OCI-LY3 (cell line): ENCODE measurements at regions not wholly inside any gene's neighbourhood (a gene's known extent, or its start where the extent isn't known, plus 50 kb on each side); places are given as distances from the start of the nearest gene placed in this dataset.

ENCODE experiments used
- H2AFZ ChIP-seq: fragments of 200-600, 300-600 bp; shearing (Covaris generic); 2 replicates; pipeline ENCODE4 v1.6.0; 2014; ENCODE audit warnings: antibody characterized with exemption, low read depth, low read length
- H3K27ac ChIP-seq: fragments of 200-600, 300-600 bp; sonication (generic); 2 replicates; pipeline ENCODE4 v1.5.1; 2014; ENCODE audit warnings: mild to moderate bottlenecking, low read length, moderate library complexity, mixed read lengths
- H3K27me3 ChIP-seq: fragments of 200-600, 300-600 bp; sonication (generic); 2 replicates; pipeline ENCODE4 v1.6.1; 2014; ENCODE audit warnings: low read depth, low read length, mixed read lengths
- H3K36me3 ChIP-seq: fragments of 200-600, 300-600 bp; sonication (generic); replicated peaks from 2 replicates; pipeline ENCODE3; 2014; ENCODE audit warnings: low read depth, low read length, mixed read lengths
- H3K4me1 ChIP-seq: fragments of 300-600, 200-600 bp; sonication (generic); 2 replicates; pipeline ENCODE4 v1.6.1; 2014; ENCODE audit warnings: low read length, mixed read lengths
- H3K4me2 ChIP-seq: fragments of 200-600, 300-600 bp; sonication (generic); 2 replicates; pipeline ENCODE4 v1.6.1; 2014; ENCODE audit warnings: low read length, mixed read lengths
- H3K4me3 ChIP-seq: fragments of 300-600, 200-600 bp; sonication (generic); 2 replicates; pipeline ENCODE4 v1.5.1; 2014; ENCODE audit warnings: antibody characterized with exemption, mild to moderate bottlenecking, low read length, moderate library complexity
- H3K79me2 ChIP-seq: fragments of 300-600, 200-600 bp; shearing (Covaris generic); 2 replicates; pipeline ENCODE4 v1.6.1; 2014; ENCODE audit warnings: mild to moderate bottlenecking, low read length, mixed read lengths
- H3K9ac ChIP-seq: fragments of 300-600, 200-600 bp; shearing (Covaris generic); 2 replicates; pipeline ENCODE4 v1.6.0; 2014; ENCODE audit warnings: mild to moderate bottlenecking, low read length, moderate library complexity
- H3K9me3 ChIP-seq: fragments of 200-600, 300-600 bp; shearing (Covaris generic); 2 replicates; pipeline ENCODE4 v1.6.1; 2014; ENCODE audit warnings: low read length, mixed read lengths; ENCODE audit not compliant: insufficient read depth
- H4K20me1 ChIP-seq: fragments of 200-600, 300-600 bp; sonication (generic); 2 replicates; pipeline ENCODE4 v1.6.1; 2016; ENCODE audit warnings: low read length, mixed read lengths; ENCODE audit not compliant: insufficient read depth
- EZH2phosphoT487 ChIP-seq: fragments of 200-600 bp; shearing (Covaris generic); IDR thresholded peaks from 2 replicates; pipeline ENCODE4 v1.6.1; 2018; ENCODE audit warnings: antibody characterized with exemption, mixed run types, low read depth
- TF ChIP-seq, protein P1 (sequence below): fragments of 200-600, 300-600 bp; sonication (generic); IDR thresholded peaks from 2 replicates; pipeline ENCODE4 v1.5.1; 2014; ENCODE audit warnings: antibody characterized with exemption, low read length, low read depth

DNA sequence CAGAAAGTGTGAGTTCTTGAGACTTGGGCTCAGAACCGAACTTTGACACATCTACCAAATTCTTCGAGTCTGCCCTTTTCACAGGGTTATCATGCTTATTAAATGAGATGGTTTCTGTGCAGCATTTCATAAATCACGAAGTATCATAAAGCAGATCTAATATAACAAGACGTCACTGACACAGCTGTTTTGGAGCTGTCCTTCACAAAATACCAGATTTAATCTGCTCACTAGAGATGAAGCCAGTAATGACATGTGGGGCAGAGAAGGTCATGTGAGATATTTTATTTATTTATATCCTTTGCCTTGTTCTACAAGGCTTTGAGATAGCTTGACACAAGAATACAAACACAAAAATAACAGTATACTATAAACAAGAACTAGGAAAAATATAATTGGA, 127.0 kb downstream of the RPAP3 start:
- Histone ChIP-seq H3K36me3 (no peaks in the 10 kb centered on the region), H2AFZ (no peak overlapping the region), H3K4me3 (no peak overlapping the region), H3K27ac (no peak overlapping the region), H4K20me1 (no peaks in the 10 kb centered on the region), H3K9me3 (no peaks in the 10 kb centered on the region), H3K4me1 (peaks cover 6% of the 10 kb centered on the region), H3K9ac (no peak overlapping the region), H3K4me2 (no peak overlapping the region), H3K27me3 (no peaks in the 10 kb centered on the region), H3K79me2 (no peaks in the 10 kb centered on the region)
- TF ChIP-seq, protein P1, sequence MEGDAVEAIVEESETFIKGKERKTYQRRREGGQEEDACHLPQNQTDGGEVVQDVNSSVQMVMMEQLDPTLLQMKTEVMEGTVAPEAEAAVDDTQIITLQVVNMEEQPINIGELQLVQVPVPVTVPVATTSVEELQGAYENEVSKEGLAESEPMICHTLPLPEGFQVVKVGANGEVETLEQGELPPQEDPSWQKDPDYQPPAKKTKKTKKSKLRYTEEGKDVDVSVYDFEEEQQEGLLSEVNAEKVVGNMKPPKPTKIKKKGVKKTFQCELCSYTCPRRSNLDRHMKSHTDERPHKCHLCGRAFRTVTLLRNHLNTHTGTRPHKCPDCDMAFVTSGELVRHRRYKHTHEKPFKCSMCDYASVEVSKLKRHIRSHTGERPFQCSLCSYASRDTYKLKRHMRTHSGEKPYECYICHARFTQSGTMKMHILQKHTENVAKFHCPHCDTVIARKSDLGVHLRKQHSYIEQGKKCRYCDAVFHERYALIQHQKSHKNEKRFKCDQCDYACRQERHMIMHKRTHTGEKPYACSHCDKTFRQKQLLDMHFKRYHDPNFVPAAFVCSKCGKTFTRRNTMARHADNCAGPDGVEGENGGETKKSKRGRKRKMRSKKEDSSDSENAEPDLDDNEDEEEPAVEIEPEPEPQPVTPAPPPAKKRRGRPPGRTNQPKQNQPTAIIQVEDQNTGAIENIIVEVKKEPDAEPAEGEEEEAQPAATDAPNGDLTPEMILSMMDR = no peak
- no peak for TF ChIP-seq EZH2phosphoT487

DNA sequence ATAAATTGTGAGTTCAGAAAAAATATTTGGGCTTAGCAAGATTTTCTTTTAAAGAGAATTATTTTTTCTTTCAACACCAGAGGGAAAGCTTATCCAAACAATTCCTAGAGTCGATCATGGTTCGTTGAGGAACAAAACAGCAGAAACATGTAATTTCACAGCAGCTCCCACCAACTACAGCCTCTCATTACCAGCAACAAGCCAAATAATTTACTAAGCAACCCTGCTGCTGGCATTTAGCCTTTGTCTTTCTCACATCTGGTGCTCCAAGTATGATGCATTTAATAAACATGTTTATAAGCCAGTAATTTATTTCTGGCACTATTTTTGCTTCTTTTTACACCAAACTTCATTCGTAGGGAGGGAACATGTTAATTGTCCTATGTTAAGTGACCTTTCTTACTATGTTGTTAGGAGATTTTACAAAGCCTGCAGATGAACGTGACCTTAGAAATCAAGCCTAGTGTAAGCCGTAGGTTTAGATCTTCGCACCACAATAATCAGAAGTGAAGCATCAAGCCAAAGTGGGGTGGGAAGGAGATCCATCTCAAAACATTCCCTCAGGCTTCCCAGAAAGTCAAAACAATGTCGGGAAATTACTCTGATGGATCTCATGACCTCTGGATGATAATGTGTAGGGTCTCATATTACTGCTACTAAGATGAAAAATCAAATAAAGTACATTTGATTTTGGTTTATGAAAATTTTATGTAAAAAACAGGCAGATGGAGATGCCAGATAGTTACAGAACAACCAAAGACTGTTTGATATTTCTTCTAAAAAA, 128.4 kb downstream of the RPAP3 start:
- H3K79me2 ChIP-seq = no peaks in the 10 kb centered on the region
- H3K27ac ChIP-seq = no peak overlapping the region
- no peak overlapping the region for H3K4me3 ChIP-seq
- no peak for TF ChIP-seq EZH2phosphoT487
- TF ChIP-seq, protein P1 = no peak
- H3K4me1 ChIP-seq = peaks cover 6% of the 10 kb centered on the region
- no peak overlapping the region for H3K4me2 ChIP-seq
- H3K36me3 ChIP-seq = no peaks in the 10 kb centered on the region
- no peak overlapping the region for H2AFZ ChIP-seq
- no peaks in the 10 kb centered on the region for H3K9me3 ChIP-seq
- no peaks in the 10 kb centered on the region for H4K20me1 ChIP-seq
- no peaks in the 10 kb centered on the region for H3K27me3 ChIP-seq
- no peak overlapping the region for H3K9ac ChIP-seq

DNA sequence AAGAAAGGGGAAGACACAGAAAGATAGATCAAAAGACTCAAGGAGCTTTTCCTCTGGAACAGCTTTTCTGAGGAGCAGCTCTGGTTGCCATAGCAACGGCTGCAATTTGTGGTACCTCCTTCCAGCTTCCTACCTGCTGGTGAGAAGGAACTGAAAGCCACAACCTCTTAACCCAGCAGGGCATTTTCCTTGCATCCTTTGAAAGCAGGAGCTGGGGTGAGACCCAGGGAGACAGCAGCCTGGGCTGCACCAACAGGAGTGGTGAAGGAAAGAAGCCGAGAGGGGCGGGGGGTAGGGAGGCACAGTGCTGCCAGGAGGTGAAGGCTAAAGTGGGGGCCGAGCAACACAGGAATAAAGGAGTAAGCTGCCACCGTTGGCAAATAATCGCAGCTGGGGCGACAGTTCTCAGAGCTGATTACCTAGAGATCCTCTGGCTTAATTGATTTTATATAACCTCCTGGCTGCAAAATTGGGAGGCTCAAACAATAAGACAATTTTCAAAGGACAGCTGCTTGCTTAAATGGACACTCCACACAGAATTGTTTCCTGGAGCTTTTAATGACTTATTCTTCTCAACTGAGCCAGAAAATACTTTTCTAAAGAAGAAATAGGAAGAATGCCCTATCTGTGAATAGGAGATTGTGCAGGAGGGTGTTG, 129.4 kb downstream of the RPAP3 start:
- H3K9me3 ChIP-seq = no peaks in the 10 kb centered on the region
- H3K4me3 ChIP-seq = no peak overlapping the region
- H3K36me3 ChIP-seq = no peaks in the 10 kb centered on the region
- H3K27me3 ChIP-seq = no peaks in the 10 kb centered on the region
- H2AFZ ChIP-seq = no peak overlapping the region
- no peak overlapping the region for H3K4me2 ChIP-seq
- peaks cover 6% of the 10 kb centered on the region for H3K4me1 ChIP-seq
- H3K27ac ChIP-seq = no peak overlapping the region
- no peaks in the 10 kb centered on the region for H4K20me1 ChIP-seq
- TF ChIP-seq, protein P1 = no peak
- TF ChIP-seq EZH2phosphoT487 = no peak
- no peaks in the 10 kb centered on the region for H3K79me2 ChIP-seq
- H3K9ac ChIP-seq = no peak overlapping the region

DNA sequence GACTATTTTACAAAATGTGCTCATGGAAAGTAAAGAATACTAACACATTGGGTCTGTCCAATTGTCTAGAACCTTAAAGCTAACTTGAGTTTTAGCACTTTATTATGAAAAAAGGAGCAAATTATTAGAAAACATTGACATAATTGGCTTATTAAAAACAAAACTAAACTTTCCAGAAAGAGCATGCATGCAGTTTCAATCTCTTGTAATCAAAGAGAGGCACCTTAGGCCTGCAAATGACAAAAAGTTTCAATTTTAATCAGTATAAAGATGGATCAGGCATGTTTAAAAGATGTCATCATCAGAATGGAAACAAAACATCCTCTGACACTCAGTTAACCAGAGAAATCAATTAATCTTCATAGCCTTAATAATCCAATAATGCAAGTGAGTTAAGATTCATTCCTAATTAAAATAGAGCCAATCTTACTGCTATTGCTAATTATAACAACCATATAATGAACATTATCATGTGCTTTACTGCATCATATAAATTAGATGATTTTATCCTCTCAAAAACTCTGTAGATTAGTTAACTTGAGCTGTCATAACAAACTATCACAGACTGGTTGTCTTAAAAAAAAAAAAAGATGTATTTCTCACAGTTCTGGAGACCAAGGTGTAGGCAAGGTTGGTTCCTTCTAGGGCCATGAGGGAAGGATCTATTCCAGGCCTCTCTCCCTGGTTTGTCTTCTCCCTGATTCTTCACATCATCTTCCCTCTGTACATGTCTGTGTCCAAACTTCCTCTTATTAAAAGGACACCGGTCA, 131.4 kb downstream of the RPAP3 start:
- H2AFZ ChIP-seq = no peak overlapping the region
- no peaks in the 10 kb centered on the region for H3K27me3 ChIP-seq
- no peaks in the 10 kb centered on the region for H3K79me2 ChIP-seq
- H3K4me2 ChIP-seq = no peak overlapping the region
- no peak overlapping the region for H3K4me3 ChIP-seq
- no peaks in the 10 kb centered on the region for H4K20me1 ChIP-seq
- no peaks in the 10 kb centered on the region for H3K9me3 ChIP-seq
- peaks cover 6% of the 10 kb centered on the region for H3K4me1 ChIP-seq
- no peak overlapping the region for H3K9ac ChIP-seq
- no peak overlapping the region for H3K27ac ChIP-seq
- no peaks in the 10 kb centered on the region for H3K36me3 ChIP-seq
- TF ChIP-seq EZH2phosphoT487 = no peak
- TF ChIP-seq, protein P1 = no peak
